GM13977 (cell line): ENCODE measurements at regions not wholly inside any gene's neighbourhood (a gene's known extent, or its start where the extent isn't known, plus 50 kb on each side); places are given as distances from the start of the nearest gene placed in this dataset.

Source experiments
- DNase-seq: peaks from one replicate; pipeline ENCODE4 v3.0.0; 2012; ENCODE audit warnings: low spot score
- in situ Hi-C: fragments of 300-500 bp; cut with MboI; formaldehyde crosslinking; loops from one replicate; pipeline ENCODE4 v1.12.0; 2022; ENCODE audit warnings: low sequenced_read_pairs, low pct_unique_long_range_greater_than_20kb, mixed read lengths, inconsistent platforms; ENCODE audit not compliant: unreplicated experiment
- TF ChIP-seq, protein P1 (sequence below): IDR thresholded peaks from 2 replicates; pipeline ENCODE4 v1.5.1; 2012; ENCODE audit warnings: mild to moderate bottlenecking, control low read depth; ENCODE audit not compliant: insufficient read depth; ENCODE audit errors: extremely low read depth, missing control alignments

DNA sequence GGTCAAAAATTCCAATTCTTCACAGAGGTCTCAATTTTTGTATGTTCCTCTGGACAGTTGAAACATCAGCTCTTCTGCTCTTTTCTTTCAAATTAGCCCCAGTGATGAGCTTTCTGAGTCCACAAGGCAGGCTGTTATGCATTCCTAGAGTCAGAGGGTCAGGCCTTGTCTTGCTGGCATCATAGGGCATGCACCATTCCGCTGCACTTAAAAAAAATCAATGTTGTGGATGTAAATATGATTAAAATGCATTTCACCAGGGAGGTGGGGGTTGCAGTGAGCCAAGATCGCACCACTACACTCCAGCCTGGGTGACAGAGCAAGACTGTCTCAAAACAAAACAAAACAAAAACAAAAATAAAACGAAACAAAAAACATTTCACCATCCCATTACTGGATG is 465.3 kb downstream of the EIPR1 start:
- TF ChIP-seq, protein P1, sequence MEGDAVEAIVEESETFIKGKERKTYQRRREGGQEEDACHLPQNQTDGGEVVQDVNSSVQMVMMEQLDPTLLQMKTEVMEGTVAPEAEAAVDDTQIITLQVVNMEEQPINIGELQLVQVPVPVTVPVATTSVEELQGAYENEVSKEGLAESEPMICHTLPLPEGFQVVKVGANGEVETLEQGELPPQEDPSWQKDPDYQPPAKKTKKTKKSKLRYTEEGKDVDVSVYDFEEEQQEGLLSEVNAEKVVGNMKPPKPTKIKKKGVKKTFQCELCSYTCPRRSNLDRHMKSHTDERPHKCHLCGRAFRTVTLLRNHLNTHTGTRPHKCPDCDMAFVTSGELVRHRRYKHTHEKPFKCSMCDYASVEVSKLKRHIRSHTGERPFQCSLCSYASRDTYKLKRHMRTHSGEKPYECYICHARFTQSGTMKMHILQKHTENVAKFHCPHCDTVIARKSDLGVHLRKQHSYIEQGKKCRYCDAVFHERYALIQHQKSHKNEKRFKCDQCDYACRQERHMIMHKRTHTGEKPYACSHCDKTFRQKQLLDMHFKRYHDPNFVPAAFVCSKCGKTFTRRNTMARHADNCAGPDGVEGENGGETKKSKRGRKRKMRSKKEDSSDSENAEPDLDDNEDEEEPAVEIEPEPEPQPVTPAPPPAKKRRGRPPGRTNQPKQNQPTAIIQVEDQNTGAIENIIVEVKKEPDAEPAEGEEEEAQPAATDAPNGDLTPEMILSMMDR: no peak
- in situ Hi-C loops: no loop called here
- no peak for DNase-seq

DNA sequence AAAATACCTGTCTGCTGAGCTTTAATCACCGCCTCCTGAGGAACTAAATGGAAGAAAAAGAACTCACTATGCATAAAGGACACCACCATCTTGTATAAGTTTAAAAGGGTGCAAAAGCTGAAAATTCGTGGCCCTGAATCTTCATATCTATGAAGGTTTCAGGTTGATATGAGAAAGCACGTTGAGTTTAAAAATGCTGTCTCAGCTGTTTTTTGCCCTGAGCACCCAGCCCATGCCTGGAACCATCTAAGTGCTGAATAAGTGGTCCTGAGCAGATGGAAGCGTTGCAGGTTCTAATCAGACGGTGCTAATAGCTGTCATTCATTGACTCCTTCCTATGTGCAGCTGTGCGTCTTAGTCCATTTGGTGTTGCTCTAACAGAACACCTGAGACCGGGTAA is 467.4 kb downstream of the EIPR1 start:
- in situ Hi-C loops: no loop called here
- TF ChIP-seq, protein P1: no peak
- no peak for DNase-seq

DNA sequence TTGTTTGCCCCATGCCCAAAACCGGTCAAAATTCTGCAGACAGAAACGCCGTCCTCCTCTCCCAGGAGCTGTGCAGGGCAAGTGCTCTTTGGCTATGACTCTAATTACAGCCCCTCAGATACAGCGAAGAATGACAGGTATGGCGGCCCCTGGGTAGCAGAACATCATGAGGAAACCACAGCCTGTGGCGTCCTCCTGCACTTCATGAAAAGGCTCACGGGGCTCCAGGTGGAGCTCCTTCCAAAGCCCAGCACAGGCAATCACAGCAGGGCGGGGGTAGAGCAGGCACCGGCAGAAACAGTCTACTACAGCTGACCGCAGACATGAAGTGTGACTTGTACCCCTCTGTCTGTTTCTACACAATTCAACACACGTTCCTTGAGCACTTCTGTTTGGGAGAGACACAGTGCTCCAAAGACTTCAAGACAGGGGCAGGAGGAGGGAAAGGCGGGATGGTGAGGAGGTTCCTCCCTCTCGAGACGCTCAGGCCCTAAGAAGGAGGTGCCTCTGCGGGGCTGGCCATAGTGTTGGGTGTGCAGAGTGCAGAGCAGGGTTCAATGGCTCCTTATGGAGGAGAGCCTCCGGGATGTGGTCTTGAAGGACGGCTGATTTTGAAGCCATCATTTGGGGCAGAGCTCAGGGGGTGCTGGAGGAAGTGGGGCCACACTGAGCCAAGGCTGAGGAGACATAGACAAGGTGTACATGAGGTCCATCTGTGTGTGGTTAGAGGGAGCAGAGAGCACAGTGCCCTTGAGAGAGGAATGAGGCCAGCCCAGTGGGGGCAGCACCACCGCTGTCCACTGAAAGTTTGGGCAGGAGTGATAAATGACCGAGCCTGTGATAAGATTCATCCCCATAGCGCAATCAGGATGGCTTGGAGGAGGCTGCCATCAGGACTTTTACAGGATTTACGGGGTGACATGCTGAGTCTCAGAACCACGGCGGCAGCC is 468.3 kb downstream of the EIPR1 start:
- TF ChIP-seq, protein P1: no peak
- in situ Hi-C loops: no loop called here
- no peak for DNase-seq

DNA sequence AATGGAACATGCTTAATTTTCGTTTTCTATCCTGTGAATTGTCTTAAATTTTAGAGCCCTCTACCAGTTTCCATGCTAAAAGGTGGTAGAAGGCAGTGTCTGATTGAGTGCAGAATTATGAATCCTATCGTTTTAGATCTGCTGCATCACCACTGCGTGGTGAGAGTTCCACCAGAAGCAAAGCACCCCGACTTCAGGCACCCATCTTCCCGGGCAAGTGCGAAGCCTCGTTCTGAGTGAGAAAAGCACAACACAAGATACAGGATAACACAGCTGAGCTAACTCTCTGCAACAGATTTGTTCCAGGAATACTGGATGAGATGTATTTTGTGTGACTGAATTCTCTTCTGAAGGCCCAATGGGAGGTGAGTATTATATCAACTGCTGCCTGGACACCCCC is 471.5 kb downstream of the EIPR1 start:
- in situ Hi-C loops: no loop called here
- TF ChIP-seq, protein P1: no peak
- no peak for DNase-seq

DNA sequence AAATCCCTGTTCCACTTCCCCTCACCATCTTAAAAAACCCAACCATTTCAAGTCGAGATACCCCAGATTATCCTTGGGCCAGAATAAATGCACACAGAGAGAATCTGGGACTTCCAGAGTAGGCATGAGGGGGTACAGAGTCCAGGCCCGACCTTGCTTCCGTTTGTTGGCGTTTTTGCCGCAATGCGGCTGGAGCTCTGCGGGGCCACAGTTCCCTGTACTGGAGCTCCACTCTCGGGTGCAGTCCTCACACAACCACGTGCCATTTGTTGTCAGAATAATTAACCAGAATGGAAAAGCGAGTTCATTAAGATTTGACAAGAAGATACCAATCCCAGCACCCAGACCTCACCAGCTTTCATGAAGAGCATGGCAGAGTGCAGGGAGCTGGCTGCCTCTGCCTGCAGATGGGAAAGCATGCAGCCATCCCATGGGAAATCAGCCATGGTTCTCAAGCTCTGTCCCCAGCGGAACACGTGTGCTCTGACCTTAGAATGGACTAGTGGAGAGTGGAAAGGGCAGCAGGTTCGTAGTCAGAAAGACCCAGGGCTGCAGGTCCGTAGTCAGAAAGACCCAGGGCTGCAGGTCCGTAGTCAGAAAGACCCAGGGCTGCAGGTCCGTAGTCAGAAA is 472.8 kb downstream of the EIPR1 start:
- no peak for DNase-seq
- in situ Hi-C loops: no loop called here
- TF ChIP-seq, protein P1: no peak

DNA sequence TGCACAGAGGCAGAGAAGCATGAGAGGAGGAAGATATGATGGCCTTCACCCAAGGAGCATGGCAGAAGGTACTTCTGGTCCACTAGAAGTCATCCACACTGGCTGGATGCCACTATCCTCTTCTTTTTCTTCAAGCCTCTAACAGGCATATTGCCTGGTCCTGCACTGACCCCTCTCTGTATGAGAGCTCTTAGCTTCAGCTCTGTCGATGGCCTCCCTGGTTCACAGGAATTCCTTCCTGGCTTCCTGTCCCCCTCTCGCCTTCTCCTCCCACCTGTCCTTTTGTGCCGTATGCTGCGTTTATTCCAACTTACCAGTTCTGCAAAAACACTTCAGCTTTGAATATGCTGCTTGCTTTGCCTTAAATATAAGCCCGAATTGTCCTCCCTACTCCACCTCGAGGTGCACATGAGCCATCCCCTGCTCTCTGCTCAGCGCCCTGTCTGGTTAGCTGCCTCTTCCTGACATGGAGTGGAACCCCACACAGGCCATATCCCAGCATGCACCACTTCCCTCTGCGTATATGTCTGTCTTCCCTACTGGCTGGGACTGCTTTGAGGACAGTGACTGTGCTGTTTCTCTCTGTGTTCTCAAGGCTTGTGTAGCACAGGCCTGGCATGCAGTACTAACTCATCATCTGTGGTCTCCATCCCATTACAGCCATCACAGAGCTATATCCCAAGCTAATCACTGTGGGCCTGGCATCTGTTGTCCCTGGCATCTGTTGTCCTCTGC is 474.9 kb downstream of the EIPR1 start:
- in situ Hi-C loops: no loop called here
- DNase-seq: no peak
- TF ChIP-seq, protein P1: no peak
